ENCODE measurements at regions not wholly inside any gene's neighbourhood (a gene's known extent, or its start where the extent isn't known, plus 50 kb on each side); places are given as distances from the start of the nearest gene placed in this dataset.
A peak's percentile ranks its signal among the peaks of the same experiment; 100 is the strongest.

DNA sequence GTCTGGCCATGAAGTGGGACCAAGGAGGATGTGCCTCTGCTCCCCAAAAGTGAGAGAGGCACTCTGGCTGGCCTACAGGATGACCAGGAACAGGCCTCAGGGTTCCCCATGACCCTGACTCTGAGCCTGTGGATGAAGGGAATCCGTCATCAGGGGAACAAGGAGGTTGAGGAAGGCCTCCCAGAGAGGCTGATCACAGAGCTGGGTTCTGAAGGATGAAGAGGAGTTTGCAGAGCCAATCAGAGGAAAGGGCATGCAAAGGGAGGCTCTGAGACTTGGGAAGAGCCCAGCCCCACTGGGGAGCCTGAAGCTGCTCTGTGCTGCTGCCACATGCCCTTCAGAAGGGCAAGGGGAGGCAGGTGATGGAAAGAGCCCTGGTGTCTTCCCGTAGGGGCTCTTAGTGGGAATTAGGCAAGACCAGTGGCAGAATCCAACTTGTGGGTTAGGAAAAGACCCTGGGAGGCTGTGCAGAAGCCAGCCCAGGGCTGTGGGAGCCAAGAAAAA is 141.3 kb upstream of the ID2 start:
- DNase-seq (ENCODE audit: low read depth): no peak

DNA sequence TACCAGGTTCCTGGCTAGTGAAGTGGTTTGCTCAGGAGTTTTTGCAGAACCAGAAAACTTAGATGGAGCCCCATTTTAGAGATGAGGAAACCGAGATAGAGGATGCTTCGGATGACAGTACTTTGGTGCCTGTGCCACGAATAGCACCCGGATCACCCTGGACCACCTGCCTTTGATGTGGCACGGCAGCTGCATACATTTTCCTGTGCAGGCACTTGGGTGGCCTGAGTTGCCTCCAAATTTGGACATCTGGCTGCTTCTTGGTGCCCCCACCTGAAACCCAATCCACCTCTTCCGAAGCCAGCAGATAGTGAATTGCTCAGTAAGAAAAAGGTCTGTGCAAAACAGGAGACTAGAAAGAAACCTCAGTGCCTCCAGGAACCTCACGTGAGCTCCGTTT is 140.6 kb upstream of the ID2 start:
- no peak for DNase-seq (ENCODE audit: low read depth)

DNA sequence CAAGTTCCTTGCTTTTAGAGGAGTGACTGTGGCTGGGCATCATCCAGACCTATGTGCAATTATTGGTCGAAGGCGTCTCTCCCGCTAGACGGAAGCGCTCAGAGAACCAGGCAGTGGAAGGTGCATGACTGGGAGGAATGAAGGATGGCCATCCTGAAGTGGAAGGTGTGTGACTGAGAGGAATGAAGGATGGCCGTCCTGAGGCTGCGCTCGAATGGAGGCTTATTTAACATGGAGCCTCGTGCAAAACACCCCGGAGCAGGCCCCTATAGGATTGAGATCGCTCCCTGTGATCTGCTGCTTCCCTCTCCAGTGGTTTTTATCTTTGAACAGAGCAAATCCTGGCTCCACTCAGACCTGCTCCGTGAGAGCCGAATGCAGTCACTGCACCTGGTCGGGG is 140.2 kb upstream of the ID2 start:
- DNase-seq (ENCODE audit: low read depth): no peak

DNA sequence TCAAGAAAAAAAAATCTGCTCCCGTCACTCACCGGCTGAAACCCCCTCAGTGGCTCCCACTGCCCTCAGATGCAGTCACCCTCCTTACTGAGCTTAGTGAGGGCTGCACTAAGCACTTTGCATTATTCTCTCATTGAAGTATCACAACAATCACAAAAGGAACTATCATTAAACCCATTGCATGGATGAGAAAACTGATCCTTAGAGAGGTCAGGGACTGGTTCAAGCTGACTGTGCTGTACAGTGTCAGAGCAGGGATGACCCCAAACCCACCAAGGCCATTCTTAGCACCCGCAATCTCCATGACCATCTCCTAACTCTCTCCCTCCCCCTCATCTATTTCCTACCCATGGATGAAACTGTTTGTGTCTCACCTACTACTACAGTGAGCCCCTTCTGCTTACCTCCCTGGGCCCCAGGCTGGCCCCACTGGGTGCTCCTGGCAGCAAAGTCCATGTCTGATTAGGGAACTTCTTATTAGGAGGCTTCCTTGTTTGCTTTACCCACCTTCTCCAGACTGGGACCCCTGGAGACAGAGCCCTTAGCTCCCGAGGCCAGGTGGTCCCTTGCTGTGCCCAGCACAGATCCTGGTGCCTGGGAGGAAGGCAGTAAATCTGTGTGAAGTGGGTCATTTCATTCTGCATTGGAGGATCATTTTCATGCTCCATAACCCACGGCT is 139.3 kb upstream of the ID2 start:
- no peak for DNase-seq (ENCODE audit: low read depth)

DNA sequence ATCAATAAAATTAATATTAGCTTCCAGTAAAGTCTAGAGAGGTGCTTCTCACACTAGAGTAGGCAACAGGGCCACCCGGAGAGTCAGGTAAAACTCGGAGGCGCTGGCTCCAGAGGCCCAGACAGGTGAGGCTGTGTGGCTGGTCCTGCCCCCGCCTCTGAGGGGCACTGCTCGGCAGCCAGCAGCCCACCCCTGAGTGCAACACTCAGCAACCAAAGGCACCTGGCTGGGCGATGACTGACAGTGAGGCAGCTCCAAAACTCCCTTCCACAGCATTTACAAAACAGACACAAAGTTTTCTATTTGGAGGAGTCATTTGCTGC is 138.8 kb upstream of the ID2 start:
- DNase-seq (ENCODE audit: low read depth): no peak

DNA sequence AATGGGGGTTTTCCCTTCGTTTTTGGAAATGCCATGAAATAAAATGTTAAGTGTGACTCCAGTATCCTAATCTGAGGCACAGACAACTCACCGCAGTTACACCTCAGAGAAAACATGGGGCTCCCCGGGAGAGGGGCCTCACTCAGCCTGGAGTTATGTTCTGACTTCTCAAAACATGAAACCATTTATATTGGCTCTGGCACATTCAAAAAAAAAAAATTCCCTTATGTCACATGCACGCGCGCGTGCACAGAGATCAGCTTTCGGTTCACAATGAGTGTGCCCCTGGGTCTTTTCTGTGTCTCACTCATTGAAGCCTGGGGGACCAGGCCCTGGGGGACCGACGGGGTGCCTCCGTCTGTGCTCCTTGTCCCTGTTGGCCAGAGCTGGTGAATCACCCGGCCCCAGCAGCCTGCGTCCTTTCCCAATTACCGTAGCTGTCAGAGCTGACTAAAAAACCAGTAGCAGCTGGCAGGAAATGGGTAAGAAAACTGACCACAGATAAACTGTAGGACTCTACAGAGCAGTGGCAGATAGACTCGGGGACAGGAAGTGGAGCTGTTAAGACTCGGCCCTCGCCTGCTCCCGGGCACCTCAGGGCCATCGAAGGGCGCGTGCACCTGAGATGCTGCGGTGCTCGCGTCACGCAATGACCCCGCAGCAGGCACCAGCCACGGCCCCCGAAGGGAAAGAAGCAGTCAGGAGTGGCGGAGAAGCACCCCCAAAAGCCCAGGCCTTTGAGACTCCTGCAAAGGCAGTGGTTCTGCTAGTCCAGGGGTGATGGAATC is 138.3 kb upstream of the ID2 start:
- peak; percentile 93 for DNase-seq (ENCODE audit: low read depth)

DNA sequence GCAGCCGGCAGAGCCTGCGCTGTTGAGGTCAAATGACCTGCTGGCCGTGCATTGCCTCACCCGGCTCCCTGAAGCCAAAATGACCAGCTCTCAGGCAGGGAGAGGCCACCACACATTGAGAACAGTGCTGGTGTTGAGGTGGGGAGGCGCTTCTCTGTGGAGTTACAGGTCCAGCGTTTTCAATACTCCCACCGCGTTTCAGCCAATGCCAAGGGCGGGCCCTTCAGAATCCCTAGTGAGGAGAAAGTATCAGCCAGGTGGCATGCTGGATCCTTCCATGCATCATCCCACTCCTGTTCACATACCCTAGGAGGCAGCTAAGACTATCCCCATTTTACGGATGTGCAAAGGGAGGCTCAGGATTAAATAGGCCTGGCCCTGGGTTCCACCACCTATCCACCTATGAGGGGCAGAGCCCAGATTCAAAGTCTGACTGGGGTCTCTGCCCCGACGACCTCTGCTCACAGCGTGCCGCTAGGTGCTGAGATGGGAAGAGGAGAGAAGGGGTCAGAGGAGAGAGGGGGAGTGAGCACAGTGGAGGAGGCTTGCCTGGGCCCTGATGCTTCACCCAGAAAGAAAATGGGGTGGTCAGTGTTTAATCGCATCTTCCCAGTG is 137.6 kb upstream of the ID2 start:
- DNase-seq (ENCODE audit: low read depth): no peak

DNA sequence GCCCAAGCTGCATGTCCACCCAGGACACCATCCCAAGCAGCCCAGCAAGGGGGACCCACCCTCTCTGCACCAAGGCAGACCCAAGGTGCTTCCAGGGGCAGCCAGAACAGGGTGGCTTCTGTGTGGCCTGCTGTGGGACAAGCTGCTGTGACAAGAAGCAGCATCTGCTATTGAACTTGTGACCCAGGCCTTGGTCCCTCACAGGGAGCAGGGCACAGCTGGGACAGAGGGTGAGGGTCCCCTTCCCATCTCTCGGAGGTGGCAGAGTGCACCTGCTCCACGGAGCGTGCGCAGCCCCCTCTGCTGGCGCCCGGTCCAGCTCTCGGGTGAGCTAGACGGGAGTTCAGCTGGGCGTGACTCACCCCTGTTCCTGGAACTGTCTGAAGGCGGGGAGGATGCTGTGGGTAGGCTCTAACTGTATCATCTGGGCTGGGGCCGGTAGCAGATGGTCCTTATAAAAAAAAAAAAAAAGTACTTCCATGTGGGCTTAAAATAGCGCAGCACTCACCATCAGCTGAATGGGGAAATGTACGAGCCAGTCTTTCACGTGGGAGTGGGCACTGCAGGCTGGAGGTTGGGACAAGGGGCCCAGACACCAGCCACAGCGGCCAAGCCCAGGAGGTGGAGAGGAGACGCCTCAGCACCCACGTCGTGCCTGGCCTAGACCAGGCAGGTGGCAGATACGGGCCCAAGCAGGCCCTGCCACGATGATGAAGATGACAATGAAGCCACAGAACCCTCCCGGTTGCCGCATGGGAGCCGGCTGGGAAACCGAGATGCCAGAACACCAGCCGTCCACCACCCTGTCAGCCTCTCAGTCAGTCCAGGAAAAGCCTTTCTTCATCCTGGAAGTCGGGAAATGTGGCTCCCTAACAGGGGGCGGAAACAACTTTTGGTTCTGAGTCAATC is 136.8 kb upstream of the ID2 start:
- DNase-seq (ENCODE audit: low read depth): peak; percentile 92

DNA sequence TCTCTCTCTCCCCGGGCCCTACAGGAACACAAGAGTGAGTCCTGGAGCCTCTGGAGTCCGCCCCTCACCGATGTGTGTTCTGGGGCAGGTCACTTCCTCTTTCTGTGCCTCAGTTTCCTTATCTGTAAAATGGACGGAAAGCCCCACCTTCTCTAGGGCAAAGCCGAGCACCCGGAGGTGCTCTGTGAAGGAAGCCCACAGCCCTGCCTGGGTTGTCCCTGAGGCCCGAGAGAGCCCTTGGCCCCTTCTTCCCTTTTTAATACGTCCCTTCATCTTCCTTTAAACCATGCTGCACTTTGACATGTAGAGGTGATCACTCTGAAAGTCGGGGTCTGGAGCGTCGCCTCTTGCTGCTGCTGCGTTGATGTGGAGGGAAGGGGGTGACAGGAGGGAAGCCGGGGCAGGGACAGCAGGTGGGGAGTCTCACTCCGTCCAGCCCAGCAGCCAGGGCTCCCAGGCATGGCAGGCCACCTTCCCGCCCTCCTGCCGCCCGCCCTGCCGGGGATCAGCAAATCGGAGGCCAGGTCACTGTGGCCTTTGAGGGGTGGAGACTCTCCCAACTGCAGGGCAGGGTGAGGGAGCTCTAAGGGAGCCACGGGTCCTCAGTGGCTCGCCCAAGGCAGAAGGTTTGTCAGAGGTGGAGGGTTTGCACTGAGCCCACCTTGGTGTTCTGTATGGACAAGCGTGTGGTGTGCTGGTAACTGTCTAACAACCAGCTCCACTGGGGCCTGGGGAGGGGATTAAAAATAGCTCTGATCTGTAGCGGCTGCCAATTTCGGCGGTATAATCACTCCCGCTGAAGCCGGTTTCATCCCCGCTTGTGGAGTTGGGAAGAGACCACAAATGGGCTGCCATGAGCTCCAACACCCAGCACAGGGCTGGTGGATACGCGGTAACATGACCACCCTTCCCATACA is 135.9 kb upstream of the ID2 start:
- no peak for DNase-seq (ENCODE audit: low read depth)

DNA sequence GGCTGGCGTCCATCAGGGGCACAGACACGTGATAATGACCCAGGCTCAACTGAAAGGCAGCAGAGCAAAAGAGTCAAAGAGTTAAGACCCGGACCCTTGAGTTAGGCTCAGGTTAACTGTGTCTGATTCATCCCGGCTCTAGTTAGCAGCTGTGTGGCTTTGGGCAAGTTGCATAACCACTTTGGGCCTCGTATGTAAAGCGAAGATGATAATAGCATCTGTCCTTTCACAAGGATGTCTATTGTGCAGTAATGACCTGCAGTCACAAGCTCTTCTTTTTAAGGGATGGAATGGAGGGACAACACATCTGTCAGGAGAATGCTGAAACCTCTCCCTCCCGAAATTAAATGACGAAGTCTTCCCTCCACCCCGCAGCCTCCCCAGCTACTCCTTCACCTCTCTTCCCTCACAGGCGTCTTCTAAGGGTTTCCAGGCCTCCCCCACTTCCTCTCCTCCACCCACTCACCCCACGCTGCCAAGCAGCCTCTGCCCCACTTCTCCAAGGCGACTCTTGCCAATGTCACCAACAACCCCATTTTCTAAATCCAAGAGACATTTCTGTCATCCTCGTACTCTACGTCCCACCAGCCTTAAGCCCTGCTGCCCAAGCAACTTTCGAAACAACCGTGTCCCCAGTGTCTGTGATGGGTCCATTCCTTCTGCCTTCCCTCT is 135.1 kb upstream of the ID2 start:
- no peak for DNase-seq (ENCODE audit: low read depth)

DNA sequence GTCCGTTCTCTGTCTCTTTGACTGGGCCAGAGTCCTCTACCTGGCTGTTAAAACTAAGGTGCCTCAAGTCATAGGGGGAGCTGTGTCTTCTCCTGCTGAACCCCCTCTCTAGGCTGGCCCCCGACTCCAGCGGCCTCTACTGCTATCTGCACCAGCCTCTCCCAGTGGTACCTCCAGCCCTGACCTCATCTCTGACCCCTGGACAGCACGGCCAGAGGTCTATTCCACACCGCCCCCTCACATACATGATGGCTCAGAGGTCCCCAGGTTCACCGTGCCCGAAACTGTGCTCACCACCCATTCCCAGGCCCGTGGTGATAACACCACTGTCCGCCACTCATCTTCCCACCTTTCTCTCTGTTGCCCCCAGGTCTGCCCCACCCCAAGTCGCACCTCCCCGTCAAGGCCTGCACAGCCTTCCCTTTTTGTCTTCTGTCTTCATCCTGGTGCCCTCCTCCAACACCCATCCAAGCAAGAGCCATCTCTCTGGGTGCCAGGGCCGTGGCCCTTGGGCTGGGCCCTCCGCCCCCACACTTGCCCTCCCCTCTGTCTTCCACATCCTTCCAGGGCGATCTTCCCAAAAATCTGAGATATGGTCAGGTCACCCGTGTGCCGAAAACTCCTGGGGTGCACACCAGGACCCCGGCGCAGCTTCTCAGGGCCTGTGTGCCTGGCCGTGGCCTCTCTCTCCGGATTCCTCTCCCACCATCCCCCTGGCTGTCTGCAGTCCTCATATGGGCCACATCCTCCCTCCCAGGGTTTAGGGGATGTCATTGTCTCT is 134.4 kb upstream of the ID2 start:
- DNase-seq (ENCODE audit: low read depth): no peak

DNA sequence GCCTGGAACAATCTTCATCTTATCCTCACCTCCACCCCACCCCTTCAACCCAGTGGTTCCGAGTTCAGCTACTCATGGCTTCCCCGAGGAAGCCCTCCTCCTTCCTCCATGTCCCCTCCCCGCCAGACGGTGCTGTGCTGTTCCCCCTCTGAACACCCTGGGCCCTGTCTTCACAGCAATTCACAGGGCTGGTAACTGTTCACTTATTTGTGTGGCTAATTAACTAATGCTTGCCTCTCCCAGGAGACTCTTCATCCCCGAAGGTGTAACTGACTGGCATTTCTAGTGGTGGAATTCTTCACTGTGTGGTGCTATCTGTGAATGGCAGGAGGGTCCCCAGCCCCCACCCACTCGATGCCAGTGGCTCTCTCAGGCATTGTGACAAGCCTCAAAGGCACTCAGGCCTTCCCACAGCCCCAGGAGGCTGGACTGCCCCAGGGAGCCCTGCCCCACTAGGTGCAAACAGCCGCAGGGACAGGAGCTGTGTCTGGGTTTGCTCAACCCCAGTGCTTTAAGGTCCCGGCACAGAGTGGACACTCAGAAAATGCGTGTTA is 133.7 kb upstream of the ID2 start:
- no peak for DNase-seq (ENCODE audit: low read depth)

DNA sequence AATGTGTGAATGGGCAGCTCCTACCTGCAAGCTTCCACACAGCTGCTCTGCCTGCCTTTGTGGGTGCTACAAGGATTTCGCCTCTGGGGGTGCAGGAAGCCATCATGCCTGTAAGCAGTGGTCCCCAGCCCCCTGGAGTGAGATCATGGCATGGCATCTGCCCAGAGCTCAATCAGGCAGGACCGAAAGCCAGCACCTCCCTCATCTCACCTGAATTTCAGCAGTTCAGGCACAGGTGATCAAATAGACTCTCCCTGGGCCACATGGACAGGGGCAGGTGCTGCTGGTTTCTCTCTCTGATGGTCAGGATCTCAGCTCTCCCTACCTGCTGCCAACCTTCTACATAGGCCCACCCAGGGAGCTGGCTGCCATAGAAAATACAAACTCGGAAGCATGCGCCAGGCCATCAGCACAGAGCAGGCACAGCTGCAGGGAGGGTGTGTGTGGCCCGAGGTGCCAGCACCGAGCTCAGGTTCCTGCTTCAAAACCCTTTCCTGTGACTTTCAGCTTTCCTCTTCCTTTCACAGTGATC is 133.2 kb upstream of the ID2 start:
- no peak for DNase-seq (ENCODE audit: low read depth)

DNA sequence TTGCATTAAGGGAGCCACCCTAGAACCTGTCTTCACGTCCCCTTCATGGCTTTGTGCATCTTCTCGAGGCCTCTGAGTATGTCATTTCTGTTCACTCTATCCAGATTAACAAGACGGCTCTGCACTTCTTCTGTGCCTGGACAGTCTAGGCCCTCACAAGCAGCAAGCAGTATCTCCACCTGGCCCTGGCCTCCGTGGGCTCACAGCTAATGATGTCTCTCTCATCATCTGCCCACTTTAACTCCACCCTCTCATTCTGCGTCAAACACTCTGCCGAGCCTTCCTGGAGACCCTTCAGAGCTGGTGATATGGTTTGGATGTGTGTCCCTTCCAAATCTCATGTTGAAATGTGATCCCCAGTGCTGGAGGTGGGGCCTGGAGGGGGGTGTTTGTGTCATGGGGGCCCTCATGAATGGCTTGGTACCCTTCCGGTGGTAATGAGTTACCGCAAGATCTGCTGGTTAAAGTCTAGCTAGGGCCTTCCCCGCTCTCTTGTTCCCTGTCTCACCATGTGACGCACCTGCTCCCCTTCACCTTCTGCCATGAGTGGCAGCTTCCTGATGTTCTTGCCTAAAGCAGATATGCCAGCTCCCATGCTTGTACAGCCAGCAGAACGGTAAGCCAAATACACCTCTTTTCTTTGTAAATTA is 132.5 kb upstream of the ID2 start:
- DNase-seq (ENCODE audit: low read depth): no peak

DNA sequence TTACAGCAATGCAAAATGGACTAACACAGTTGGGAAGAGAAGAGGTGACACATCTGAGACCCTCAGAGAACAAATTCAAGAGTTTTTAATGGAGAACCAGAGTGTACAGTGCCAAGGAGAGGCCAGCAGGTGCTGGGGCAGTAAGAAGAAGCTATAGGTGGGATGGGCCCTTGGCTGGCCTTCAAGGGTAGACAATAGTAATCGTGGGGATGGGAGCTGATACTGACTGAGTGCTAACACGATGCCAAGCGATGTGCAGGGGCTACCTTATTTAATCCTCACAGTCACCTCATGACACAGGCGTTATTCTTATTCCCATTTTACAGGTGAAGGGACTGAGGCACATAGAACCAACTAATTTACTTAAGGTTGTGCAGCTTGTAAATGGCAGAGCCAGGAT is 131.9 kb upstream of the ID2 start:
- DNase-seq (ENCODE audit: low read depth): no peak

DNA sequence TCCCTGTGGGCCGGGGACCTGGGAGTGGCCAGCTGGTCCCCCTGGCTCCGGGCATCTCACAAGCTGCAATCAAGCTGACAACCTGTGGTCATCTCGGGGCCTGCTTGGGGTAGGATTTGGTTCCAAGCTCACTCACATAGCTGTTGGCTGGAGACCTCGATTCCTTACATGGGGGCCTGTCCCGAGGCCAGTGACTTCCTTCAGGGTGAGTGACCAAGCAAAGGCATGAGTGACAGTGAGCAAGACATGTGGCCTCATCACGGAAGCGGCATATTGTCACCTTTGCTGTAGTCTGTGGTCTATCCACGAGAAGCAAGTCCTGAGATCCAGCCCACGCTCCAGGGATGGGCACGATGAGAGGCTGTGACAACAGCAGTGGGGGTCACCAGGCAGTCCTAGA is 131.4 kb upstream of the ID2 start:
- no peak for DNase-seq (ENCODE audit: low read depth)

DNA sequence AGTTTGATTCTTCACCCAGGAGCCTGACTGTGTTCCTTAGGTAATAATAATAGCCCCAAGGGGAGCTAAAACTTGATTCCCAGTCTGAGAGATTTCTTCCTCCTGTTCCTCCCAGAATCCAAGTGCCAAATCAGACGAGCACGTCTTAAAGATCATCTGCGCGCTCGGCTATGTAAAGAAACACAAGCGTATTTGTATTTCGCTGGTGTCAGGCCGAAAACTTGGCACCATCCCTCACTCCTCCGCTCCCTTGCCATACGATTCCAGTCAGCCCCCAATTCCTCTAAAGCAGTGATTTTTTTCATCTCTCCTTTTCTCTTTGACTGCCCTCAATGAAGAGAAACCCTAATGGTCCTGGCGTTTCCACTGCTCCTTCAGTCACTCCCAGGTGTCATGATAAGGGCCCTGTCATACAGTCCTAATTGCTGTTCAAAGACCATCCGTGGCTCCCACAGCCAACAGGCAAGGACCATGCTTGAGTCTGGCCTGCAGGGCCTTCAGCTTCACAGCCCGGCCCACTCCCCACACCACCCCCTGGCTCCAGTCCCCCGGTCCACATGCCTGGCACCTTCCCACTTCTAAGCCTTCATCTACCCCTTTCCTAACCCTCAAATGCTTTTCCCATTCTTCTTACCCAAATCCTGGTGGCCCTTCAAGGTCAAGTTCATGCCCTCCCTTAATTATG is 130.8 kb upstream of the ID2 start:
- no peak for DNase-seq (ENCODE audit: low read depth)

Measured in HT1080 (cell line).